H9 (cell line): ENCODE measurements at regions not wholly inside any gene's neighbourhood (a gene's known extent, or its start where the extent isn't known, plus 50 kb on each side); places are given as distances from the start of the nearest gene placed in this dataset.

Source experiments
- DNase-seq: peaks from one replicate; pipeline ENCODE4 v3.0.0-alpha.2; 2017
- H2AFZ ChIP-seq: one replicate; pipeline ENCODE4 v1.6.1; 2013; ENCODE audit warnings: mild to moderate bottlenecking, low read length, control low read depth, moderate library complexity
- H2AK5ac ChIP-seq: 2 replicates; pipeline ENCODE4 v1.6.1; 2013; ENCODE audit warnings: low read length, control low read depth, mixed read lengths; ENCODE audit not compliant: insufficient read length
- H2BK120ac ChIP-seq: one replicate; pipeline ENCODE4 v1.6.1; 2013; ENCODE audit warnings: low read depth, mild to moderate bottlenecking, low read length, control low read depth, inconsistent platforms; ENCODE audit not compliant: poor library complexity, severe bottlenecking
- H2BK12ac ChIP-seq: 2 replicates; pipeline ENCODE4 v1.6.1; 2013; ENCODE audit warnings: low read length, control low read depth, mixed read lengths, low read depth; ENCODE audit not compliant: insufficient read length
- H2BK15ac ChIP-seq: 2 replicates; pipeline ENCODE4 v1.6.1; 2013; ENCODE audit warnings: low read depth, low read length, control low read depth
- H2BK20ac ChIP-seq: one replicate; pipeline ENCODE4 v1.6.1; 2013; ENCODE audit warnings: low read depth, mild to moderate bottlenecking, low read length, control low read depth, inconsistent platforms; ENCODE audit not compliant: poor library complexity, severe bottlenecking
- H2BK5ac ChIP-seq: 2 replicates; pipeline ENCODE4 v1.6.1; 2013; ENCODE audit warnings: low read length, control low read depth, mixed read lengths; ENCODE audit not compliant: insufficient read length
- H3K14ac ChIP-seq: 2 replicates; pipeline ENCODE4 v1.6.1; 2013; ENCODE audit warnings: low read length, control low read depth; ENCODE audit not compliant: insufficient read depth
- H3K18ac ChIP-seq: 2 replicates; pipeline ENCODE4 v1.6.1; 2013; ENCODE audit warnings: low read depth, mild to moderate bottlenecking, mixed read lengths, low read length, control low read depth; ENCODE audit not compliant: insufficient read length
- H3K23ac ChIP-seq: 2 replicates; pipeline ENCODE4 v1.6.1; 2013; ENCODE audit warnings: low read length, control low read depth, mixed read lengths, low read depth; ENCODE audit not compliant: insufficient read length
- H3K23me2 ChIP-seq: 2 replicates; pipeline ENCODE4 v1.6.1; 2013; ENCODE audit warnings: low read depth, mild to moderate bottlenecking, mixed read lengths, low read length, control low read depth; ENCODE audit not compliant: insufficient read length, poor library complexity, severe bottlenecking
- H3K27ac ChIP-seq: 2 replicates; pipeline ENCODE4 v1.5.1; 2013; ENCODE audit warnings: low read length, control low read depth, mixed read lengths, low read depth; ENCODE audit not compliant: insufficient read length
- H3K27me3 ChIP-seq: 2 replicates; pipeline ENCODE4 v1.6.1; 2013; ENCODE audit warnings: low read length, control low read depth, inconsistent platforms; ENCODE audit not compliant: insufficient read depth
- H3K4ac ChIP-seq: 2 replicates; pipeline ENCODE4 v1.6.1; 2013; ENCODE audit warnings: low read depth, mild to moderate bottlenecking, control low read depth, inconsistent platforms, low read length, moderate library complexity
- H3K4me1 ChIP-seq: 2 replicates; pipeline ENCODE4 v1.6.1; 2013; ENCODE audit warnings: low read length, control low read depth, inconsistent platforms; ENCODE audit not compliant: insufficient read depth
- H3K4me2 ChIP-seq: 2 replicates; pipeline ENCODE4 v1.6.1; 2013; ENCODE audit warnings: low read length, control low read depth, mixed read lengths; ENCODE audit not compliant: insufficient read length, insufficient read depth
- H3K56ac ChIP-seq: 2 replicates; pipeline ENCODE4 v1.6.1; 2013; ENCODE audit warnings: low read depth, mild to moderate bottlenecking, mixed read lengths, low read length, control low read depth; ENCODE audit not compliant: insufficient read length
- H3K79me1 ChIP-seq: 2 replicates; pipeline ENCODE4 v1.6.1; 2013; ENCODE audit warnings: low read depth, mild to moderate bottlenecking, moderate library complexity, low read length, control low read depth, inconsistent platforms; ENCODE audit not compliant: insufficient read depth, poor library complexity, severe bottlenecking
- H3K79me2 ChIP-seq: 2 replicates; pipeline ENCODE4 v1.6.1; 2013; ENCODE audit warnings: low read length, control low read depth, inconsistent platforms; ENCODE audit not compliant: insufficient read depth
- H3K9ac ChIP-seq: 2 replicates; pipeline ENCODE4 v1.6.1; 2013; ENCODE audit warnings: low read length, control low read depth, mixed read lengths; ENCODE audit not compliant: insufficient read length; ENCODE audit errors: extremely low read depth
- H3K9me3 ChIP-seq: one replicate; pipeline ENCODE4 v1.6.1; 2013; ENCODE audit warnings: low read depth, low read length, inconsistent platforms; ENCODE audit not compliant: control insufficient read depth
- H3T11ph ChIP-seq: one replicate; pipeline ENCODE4 v1.6.1; 2013; ENCODE audit warnings: mild to moderate bottlenecking, low read length, control low read depth, inconsistent platforms
- H4K20me1 ChIP-seq: one replicate; pipeline ENCODE4 v1.6.1; 2013; ENCODE audit not compliant: control insufficient read depth, insufficient read length, insufficient read depth
- H4K5ac ChIP-seq: 2 replicates; pipeline ENCODE4 v1.6.1; 2013; ENCODE audit warnings: low read depth, mild to moderate bottlenecking, mixed read lengths, low read length, control low read depth; ENCODE audit not compliant: insufficient read length
- H4K8ac ChIP-seq: replicated peaks from 2 replicates; pipeline ENCODE4 v1.6.1; 2013; ENCODE audit warnings: low read length, control low read depth, mixed read lengths, low read depth; ENCODE audit not compliant: insufficient read length
- H4K91ac ChIP-seq: 2 replicates; pipeline ENCODE4 v1.6.1; 2013; ENCODE audit warnings: low read depth, mild to moderate bottlenecking, moderate library complexity, mixed read lengths, low read length, control low read depth; ENCODE audit not compliant: insufficient read length
- H3K27ac Mint-ChIP-seq, 3 experiments: 2 replicates in 2 of 3; 3 replicates in 1 of 3; pipeline ENCODE4 v1.8.0; 2020 to 2021; ENCODE audit warnings: mixed read lengths in 3 of 3, mild to moderate bottlenecking in 1 of 3, moderate library complexity in 1 of 3
- H3K27me3 Mint-ChIP-seq: 2 replicates; pipeline ENCODE4 v1.8.0; 2021; ENCODE audit warnings: low read depth, mild to moderate bottlenecking, moderate library complexity, mixed read lengths
- H3K36me3 Mint-ChIP-seq, 3 experiments: 2 replicates in 2 of 3; 3 replicates in 1 of 3; pipeline ENCODE4 v1.8.0; 2020 to 2021; ENCODE audit warnings: low read depth in 3 of 3, mixed read lengths in 3 of 3; ENCODE audit not compliant: insufficient read depth in 1 of 3
- H3K4me1 Mint-ChIP-seq, 2 experiments: 2 replicates each; pipeline ENCODE4 v1.8.0; 2020; ENCODE audit warnings: mixed read lengths in 2 of 2
- H3K4me3 Mint-ChIP-seq, 2 experiments: 2 replicates in 1 of 2; 3 replicates in 1 of 2; pipeline ENCODE4 v1.8.0; 2020 to 2021; ENCODE audit warnings: mild to moderate bottlenecking in 2 of 2, mixed read lengths in 2 of 2, moderate library complexity in 1 of 2
- H3K9me3 Mint-ChIP-seq, 2 experiments: 2 replicates in 1 of 2; 3 replicates in 1 of 2; pipeline ENCODE4 v1.8.0; 2020; ENCODE audit warnings: mild to moderate bottlenecking in 2 of 2, mixed read lengths in 2 of 2, moderate library complexity in 1 of 2
- CTCF ChIP-seq: fragments of 200-600 bp; sonication (generic); conservative IDR thresholded peaks from 3 replicates; pipeline ENCODE4 v1.8.0; 2021; ENCODE audit warnings: antibody characterized with exemption, mild to moderate bottlenecking
- WGBS: extraction: QIAGEN DNeasy Blood & Tissue Kit; methylation state at CpG from one replicate; pipeline ENCODE4 v1.1.7; 2013; ENCODE audit warnings: missing lambda C conversion rate, low lambda C conversion rate, mixed read lengths; ENCODE audit not compliant: insufficient read length; ENCODE audit errors: extremely low coverage; 5-methylcytosine and 5-hydroxymethylcytosine counted together

- Histone ChIP-seq H2AFZ (no peak overlapping the region), H3K4ac (no peak overlapping the region), H3K14ac (no peak overlapping the region), H4K91ac (no peak overlapping the region), H3K23me2 (no peaks in the 10 kb centered on the region), H4K20me1 (no peaks in the 10 kb centered on the region), H2BK12ac (no peak overlapping the region), H3K9me3 (no peaks in the 10 kb centered on the region), H3K79me1 (no peaks in the 10 kb centered on the region), H4K5ac (no peak overlapping the region), H3K4me1 (no peaks in the 10 kb centered on the region), H2BK120ac (no peak overlapping the region), H3K23ac (no peak overlapping the region), H2BK20ac (no peak overlapping the region), H3K27me3 (no peaks in the 10 kb centered on the region), H3K79me2 (no peaks in the 10 kb centered on the region), H3K9ac (no peak overlapping the region), H2AK5ac (no peak overlapping the region), H4K8ac (no peak overlapping the region), H3K18ac (no peak overlapping the region), H3K27ac (no peak overlapping the region), H3K4me2 (no peak overlapping the region), H3T11ph (no peak overlapping the region), H2BK5ac (no peak overlapping the region), H3K56ac (no peak overlapping the region), H2BK15ac (no peak overlapping the region)
- Mint-ChIP-seq H3K27me3 (no peaks in the 10 kb centered on the region), H3K4me1 (peaks cover 0 to 2% of the 10 kb centered on the region in 2 experiments; a peak in 1 of 4 replicates), H3K27ac (no peak overlapping the region; a peak in 1 of 7 replicates), H3K36me3 (no peaks in the 10 kb centered on the region; a peak in 1 of 7 replicates), H3K4me3 (no peak overlapping the region), H3K9me3 (no peaks in the 10 kb centered on the region)
- no CpG with 5 or more reads among the region's 1 CpG for WGBS
- no peak for TF ChIP-seq CTCF
- no peak for DNase-seq
These were observed 880.2 kb downstream of the TSN start for GRCh38 chr2:122635686-122636085.
